HG03159 (cell line): ENCODE measurements at regions not wholly inside any gene's neighbourhood (a gene's known extent, or its start where the extent isn't known, plus 50 kb on each side); places are given as distances from the start of the nearest gene placed in this dataset.

Experiments used
- ATAC-seq: cut with Tn5 transposase; IDR thresholded peaks from one replicate; pipeline ENCODE4 v1.9.1; 2021; ENCODE audit warnings: mild to moderate bottlenecking, moderate library complexity; ENCODE audit not compliant: unreplicated experiment

- ATAC-seq: no peak
These were observed 157.7 kb downstream of the FAT3 start for GRCh38 chr11:92382311-92382710.

- no peak for ATAC-seq
These were observed 158.8 kb downstream of the FAT3 start for GRCh38 chr11:92383430-92383829.

DNA sequence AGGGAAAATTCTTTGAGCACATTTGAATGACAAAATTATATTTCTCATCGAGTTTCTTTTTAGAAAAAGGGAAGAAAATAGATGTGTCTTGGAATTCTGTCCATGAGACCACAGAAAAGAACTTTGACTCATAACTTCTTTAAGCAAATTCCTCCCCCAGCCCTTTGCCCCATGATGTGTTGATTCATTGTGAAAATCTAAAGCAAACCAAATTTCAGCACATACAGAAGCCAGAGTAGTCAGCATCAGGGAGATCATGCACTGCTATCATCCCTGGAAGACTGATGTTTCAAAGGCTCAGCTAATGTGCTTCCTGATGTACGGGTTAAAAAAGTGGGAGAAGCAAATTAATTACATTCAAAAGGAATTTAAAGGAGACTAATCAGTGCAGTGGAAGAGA lies 159.7 kb downstream of the FAT3 start:
- ATAC-seq: no peak

DNA sequence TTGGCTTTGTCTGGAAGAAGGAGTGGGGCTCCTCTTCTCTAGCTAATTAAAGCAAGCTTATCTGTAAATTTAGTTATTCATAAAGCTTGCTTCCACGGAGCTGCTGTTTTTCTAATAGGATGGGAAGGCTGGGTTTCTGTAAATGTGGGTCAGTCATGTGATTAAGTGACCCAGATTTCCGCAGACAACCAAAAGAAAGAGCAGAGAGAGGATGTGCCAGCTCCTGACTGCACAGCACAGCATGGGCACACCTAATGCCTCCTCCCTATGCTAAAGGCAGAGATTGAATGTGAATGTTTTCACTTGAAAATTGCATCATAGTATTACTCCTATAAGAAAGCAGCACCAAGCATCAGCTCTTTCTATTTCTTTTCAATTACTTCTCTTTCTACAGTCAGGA lies 160.2 kb downstream of the FAT3 start:
- ATAC-seq: no peak

- ATAC-seq: no peak
These were observed 162.0 kb downstream of the FAT3 start for GRCh38 chr11:92386577-92386976.

DNA sequence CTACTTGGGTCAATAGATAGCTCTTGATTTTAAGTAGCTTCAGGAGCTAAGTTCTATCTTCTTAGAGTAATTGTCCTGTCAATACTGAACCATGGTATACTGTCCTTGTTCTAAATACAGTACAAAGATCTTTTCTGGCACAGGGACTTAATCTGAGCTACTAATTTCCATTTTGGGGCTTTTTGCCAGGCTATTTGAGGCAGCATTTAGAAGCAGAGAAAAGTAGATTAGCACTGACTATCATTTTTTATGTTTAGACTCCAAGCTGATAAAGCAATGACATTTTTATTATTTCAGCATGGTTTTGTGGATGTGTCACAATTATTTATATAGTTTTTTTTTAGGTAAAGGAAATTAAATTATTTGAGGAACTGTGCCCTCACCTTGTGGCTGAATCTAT lies 163.2 kb downstream of the FAT3 start:
- ATAC-seq: no peak

DNA sequence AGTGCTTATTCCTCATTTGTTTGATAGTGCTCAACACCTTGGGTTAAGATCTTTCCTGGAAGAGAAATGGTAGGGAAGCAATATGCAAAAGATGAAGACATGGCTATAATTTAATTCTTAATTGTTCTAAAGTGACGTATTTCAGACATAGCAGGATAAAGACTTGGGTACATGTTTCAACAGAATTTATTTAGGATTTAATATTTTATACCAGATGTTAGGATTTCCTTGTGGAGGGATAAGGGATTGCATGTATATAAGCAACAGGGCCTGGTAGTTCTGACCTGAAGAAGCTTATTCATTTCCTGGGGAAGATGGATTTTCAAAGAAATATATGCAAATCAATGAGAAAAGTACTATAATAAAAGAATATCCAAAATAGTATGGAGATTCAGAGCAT lies 163.8 kb downstream of the FAT3 start:
- no peak for ATAC-seq

- no peak for ATAC-seq
These were observed 166.2 kb downstream of the FAT3 start for GRCh38 chr11:92390783-92391182.

DNA sequence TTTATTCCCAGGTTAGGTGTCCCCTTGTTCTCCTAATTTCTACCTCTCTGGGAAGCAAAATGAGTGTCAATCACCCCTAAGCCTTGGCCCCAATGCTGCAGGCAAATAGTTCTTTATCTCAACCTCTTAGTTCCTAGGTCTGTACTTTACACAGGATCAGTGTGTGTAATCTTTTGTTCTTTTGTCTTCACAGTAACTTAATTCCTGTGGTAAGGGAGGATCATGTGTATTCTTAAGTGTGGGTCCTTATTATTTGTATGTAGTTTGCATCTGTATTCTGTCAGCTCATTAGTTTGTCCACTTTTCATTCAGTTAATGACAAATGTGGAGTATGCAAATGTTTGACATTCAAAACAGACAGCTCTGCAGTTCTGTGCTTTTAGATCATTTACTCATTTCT lies 166.7 kb downstream of the FAT3 start:
- ATAC-seq: no peak

- ATAC-seq: no peak
These were observed 167.2 kb downstream of the FAT3 start for GRCh38 chr11:92391808-92392207.

GRCh38 chr11:92393218-92393617 lies 168.6 kb downstream of the FAT3 start:
- ATAC-seq: no peak

- ATAC-seq: no peak
These were observed 171.5 kb downstream of the FAT3 start for GRCh38 chr11:92396133-92396532.

- ATAC-seq: no peak
These were observed 172.7 kb downstream of the FAT3 start for GRCh38 chr11:92397221-92397755.

GRCh38 chr11:92399705-92400104 lies 175.1 kb downstream of the FAT3 start:
- no peak for ATAC-seq

DNA sequence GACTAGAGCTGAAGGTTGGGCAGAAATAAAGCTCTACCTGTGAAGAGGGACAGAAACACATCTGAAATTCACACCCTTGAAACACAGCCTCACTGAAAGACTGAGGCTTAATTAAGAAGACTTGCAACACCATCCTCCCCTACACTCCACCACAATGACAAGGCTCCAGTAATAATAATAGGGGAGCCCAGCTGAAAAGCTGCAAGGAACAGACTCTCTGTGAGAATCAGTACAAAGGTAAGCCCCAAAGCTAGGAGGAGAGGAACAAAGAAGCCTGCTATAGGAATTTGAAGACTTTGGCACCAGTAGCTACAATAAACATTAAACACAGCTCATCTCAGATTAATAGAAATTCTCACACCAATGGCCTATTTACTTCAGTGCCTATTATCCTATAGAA lies 176.9 kb downstream of the FAT3 start:
- ATAC-seq: no peak

GRCh38 chr11:92406472-92406871 lies 181.9 kb downstream of the FAT3 start:
- ATAC-seq: no peak

- no peak for ATAC-seq
These were observed 184.7 kb downstream of the FAT3 start for GRCh38 chr11:92409355-92409754.

- ATAC-seq: no peak
These were observed 185.3 kb downstream of the FAT3 start for GRCh38 chr11:92409956-92410355.

DNA sequence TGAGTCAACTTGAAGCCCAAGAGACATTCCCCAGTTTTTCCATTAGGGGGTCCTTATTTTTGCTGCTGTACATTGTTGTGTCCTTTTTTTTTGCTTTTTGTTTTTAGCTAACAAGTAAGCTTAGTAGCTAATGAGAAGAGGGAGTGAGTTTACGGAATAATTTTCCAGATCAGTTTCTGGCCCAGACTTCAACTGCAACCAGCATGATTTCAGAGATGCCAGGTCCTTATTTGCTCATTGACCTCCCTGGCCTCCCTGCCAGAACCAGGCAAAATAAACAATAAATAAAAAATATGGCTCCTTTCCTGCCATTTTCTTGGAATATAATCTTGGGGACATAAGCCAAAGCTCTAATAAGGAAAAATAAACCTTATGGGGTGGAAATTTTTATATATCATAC lies 185.9 kb downstream of the FAT3 start:
- no peak for ATAC-seq

DNA sequence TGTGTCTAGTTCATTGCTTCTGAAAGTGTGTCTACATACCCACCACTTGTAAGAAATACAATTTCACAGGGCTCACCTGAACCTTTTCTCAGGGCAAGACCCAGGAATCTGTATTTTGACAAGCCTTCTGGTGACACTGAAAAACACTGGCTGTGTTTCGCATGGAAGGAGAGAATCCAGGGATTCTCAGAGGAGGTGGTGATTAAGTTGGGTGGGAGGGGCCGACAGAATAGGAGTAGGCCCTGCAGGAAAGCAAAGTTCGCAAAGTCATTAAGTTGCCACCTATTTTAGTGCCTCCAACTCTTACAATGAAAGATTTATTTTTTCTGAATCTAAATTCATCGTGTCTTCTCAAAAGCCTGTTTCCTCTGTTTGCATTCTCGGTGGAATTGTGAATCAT lies 186.8 kb downstream of the FAT3 start:
- ATAC-seq: no peak

DNA sequence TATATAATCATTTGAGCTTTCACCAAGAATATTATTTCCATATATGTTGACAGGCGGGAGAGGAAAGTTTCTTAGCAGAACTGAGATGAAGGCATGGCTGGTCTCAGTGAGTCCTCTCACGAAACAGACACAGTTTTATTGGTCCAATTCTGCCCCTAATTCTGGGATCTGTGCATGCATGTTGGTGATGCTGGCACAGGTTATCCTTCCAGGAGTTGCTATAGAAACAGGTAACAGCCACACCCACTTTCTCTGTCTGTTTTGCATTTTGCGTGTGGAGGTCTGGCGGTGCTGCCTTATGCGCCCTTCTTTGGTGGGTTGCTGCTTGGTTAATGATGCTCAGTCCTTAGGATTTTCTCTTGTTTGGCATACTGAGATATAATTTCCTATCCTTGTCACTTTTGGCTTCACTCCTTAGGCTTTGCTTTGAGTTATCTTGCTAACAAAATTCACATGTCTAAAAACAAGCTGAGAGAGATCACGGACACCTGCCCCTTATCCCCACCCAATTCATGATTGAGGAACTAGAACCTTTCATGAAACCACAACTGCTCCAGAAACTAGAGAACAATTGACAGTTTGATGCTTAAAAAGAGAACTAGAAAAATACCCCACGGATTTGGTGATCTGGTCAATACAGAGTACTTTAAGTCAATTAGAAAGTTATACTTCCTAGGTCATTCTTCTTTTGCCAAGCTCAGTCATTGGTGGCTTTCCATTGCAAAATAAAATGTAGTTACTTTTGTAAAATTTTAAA lies 189.3 kb downstream of the FAT3 start:
- ATAC-seq: peak; percentile 94

DNA sequence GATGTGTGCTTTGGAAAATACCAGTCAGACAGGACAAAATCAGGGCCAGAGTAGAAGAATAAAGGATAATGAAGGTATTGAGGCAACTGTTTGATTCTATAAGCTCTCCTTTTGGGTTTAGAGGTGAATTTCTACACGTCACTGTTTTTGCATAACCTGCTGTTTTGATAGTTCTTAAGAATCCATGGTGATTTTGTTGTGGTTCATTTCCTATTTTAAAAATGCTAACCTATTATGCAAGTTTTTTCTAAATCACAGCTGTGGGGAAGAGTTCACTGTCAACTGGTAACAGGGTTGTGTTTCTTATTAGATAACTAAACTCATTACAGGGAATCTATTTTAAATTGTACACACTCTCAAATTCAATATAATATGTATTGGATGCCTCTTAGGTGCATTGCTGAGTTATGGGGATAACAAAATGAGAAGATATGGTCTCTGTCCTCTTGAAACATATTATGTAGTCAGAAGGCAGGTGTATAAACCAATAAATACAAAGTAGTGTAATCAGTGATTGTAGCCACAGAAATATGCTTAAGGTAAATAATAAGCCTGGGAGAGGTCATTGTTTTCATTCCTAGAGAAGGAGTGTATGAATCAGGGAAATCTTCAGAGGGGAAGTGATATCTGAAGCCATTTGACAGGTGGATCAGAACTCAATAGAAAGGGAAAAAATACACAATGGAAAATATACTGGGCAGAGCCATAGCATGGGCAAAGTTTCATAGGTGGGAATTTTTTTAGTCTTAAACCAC lies 192.5 kb downstream of the FAT3 start:
- no peak for ATAC-seq
